ACC112 (cell line): ENCODE measurements at regions not wholly inside any gene's neighbourhood (a gene's known extent, or its start where the extent isn't known, plus 50 kb on each side); places are given as distances from the start of the nearest gene placed in this dataset.
A peak's percentile ranks its signal among the peaks of the same experiment; 100 is the strongest.
"Not testable (repeated sequence)": the region's sequence is repeated elsewhere in the genome, so short reads cannot be mapped to it uniquely, and the experiment has no call there.

Experiments
- H2AFZ ChIP-seq: fragments of 200-600 bp; sonication (generic); one replicate; pipeline ENCODE4 v1.6.0; 2017; ENCODE audit warnings: antibody characterized with exemption, low read length; ENCODE audit not compliant: unreplicated experiment
- H3K27ac ChIP-seq: fragments of 200-600 bp; sonication (generic); 2 replicates; pipeline ENCODE4 v1.5.1; 2014; ENCODE audit warnings: low read depth, mild to moderate bottlenecking, antibody characterized with exemption, low read length, moderate library complexity
- H3K27me3 ChIP-seq: fragments of 200-600 bp; sonication (generic); 2 replicates; pipeline ENCODE4 v1.6.1; 2014; ENCODE audit warnings: mild to moderate bottlenecking, antibody characterized with exemption, low read length, moderate library complexity, mixed read lengths; ENCODE audit not compliant: insufficient read depth
- H3K36me3 ChIP-seq: fragments of 200-600 bp; sonication (generic); 2 replicates; pipeline ENCODE4 v1.6.1; 2016; ENCODE audit warnings: mild to moderate bottlenecking, antibody characterized with exemption, low read length, moderate library complexity, mixed read lengths; ENCODE audit not compliant: insufficient read depth
- H3K4me1 ChIP-seq: fragments of 200-600 bp; sonication (generic); one replicate; pipeline ENCODE4 v1.6.1; 2016; ENCODE audit warnings: low read length, mixed read lengths; ENCODE audit not compliant: insufficient read depth, unreplicated experiment, control insufficient read depth
- H3K4me3 ChIP-seq: fragments of 200-600 bp; sonication (generic); 2 replicates; pipeline ENCODE4 v1.5.1; 2014; ENCODE audit warnings: mild to moderate bottlenecking, low read depth, low read length
- H3K79me2 ChIP-seq: fragments of 200-600 bp; sonication (generic); one replicate; pipeline ENCODE4 v1.6.0; 2016; ENCODE audit warnings: low read length; ENCODE audit not compliant: control insufficient read depth, unreplicated experiment, insufficient read depth

- no peaks in the 10 kb centered on the region for H3K4me1 ChIP-seq
- H3K36me3 ChIP-seq, result no peaks in the 10 kb centered on the region
- no peaks in the 10 kb centered on the region for H3K27me3 ChIP-seq
- no peaks in the 10 kb centered on the region for H3K79me2 ChIP-seq
- H3K27ac ChIP-seq, result no peak overlapping the region
- no peak overlapping the region for H3K4me3 ChIP-seq
- H2AFZ ChIP-seq, result no peak overlapping the region
Measured at GRCh38 chr3:153789380-153789779, 331.8 kb upstream of the ARHGEF26 start.

DNA sequence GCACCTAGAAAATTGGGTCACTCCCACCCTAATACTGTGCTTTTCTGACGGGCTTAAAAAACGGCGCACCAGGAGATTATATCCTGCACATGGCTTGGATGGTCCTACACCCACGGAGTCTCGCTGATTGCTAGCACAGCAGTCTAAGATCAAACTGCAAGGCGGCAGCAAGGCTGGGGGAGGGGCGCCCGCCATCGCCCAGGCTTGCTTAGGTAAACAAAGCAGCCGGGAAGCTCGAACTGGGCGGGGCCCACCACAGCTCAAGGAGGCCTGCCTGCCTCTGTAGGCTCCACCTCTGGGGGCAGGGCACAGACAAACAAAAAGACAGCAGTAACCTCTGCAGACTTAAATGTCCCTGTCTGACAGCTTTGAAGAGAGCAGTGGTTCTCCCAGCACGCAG, 324.1 kb upstream of the ARHGEF26 start:
- H2AFZ ChIP-seq, H3K36me3 ChIP-seq, H3K27me3 ChIP-seq, H3K4me3 ChIP-seq, H3K27ac ChIP-seq, H3K4me1 ChIP-seq, H3K79me2 ChIP-seq: not testable (repeated sequence)

DNA sequence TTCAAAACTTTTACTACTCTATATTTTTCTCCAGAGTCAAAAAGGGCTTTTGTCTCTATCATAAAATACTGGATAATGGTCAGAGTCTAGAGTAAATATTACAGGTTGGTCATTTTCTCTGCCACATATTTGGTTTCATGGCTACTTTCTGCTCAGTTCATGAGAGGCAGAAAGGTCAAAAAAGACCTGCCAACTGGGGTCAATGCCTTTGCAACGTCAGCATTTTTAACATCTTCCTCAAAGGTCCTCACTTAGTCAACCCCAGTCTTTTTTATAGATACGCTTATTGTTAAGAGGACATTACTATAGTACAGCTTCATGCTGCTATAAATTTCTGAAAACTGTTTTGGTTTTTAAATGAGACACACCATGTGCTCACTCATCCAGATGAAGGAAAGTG, 312.1 kb upstream of the ARHGEF26 start:
- Histone ChIP-seq H3K4me1 (no peaks in the 10 kb centered on the region), H3K4me3 (no peak overlapping the region), H2AFZ (no peak overlapping the region)

DNA sequence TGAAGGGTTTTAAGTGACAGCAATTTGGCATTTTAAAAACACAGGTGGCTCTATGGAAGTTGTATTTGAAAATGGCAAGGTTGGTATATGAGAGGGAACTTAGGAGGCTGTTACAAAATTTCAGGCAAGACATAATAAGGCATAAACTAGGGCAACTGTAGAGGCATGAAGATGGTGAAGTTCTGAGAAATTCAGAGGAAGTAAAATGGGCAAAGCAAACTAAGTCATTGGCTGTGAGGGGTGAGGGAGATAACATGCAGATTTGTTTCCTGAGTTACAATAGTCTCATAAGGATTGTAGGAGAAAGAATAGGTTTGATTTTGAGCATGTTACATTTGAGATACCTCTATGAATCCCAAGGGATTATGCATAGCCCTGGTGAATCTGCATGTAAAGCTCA, 302.9 kb upstream of the ARHGEF26 start:
- Histone ChIP-seq H2AFZ (no peak overlapping the region), H3K79me2 (no peaks in the 10 kb centered on the region), H3K27ac (no peak overlapping the region), H3K36me3 (no peaks in the 10 kb centered on the region), H3K4me3 (no peak overlapping the region), H3K4me1 (no peaks in the 10 kb centered on the region), H3K27me3 (no peaks in the 10 kb centered on the region; the same call in 1 of the 2 replicates)

More for the DNA sequence above, 312.1 kb upstream of the ARHGEF26 start:
- H3K27me3 ChIP-seq, result no peaks in the 10 kb centered on the region
- H3K79me2 ChIP-seq, result no peaks in the 10 kb centered on the region
- H3K27ac ChIP-seq, result no peak overlapping the region
- H3K36me3 ChIP-seq, result no peaks in the 10 kb centered on the region

- no peaks in the 10 kb centered on the region for H3K4me1 ChIP-seq
- H3K4me3 ChIP-seq, result no peak overlapping the region
- H3K36me3 ChIP-seq, result no peaks in the 10 kb centered on the region
- H3K79me2 ChIP-seq, result no peaks in the 10 kb centered on the region
- no peak overlapping the region for H2AFZ ChIP-seq
- no peak overlapping the region for H3K27ac ChIP-seq
- H3K27me3 ChIP-seq, result no peaks in the 10 kb centered on the region; the same call in 1 of the 2 replicates
Measured at GRCh38 chr3:153820035-153820434, 301.2 kb upstream of the ARHGEF26 start.

GRCh38 chr3:153828346-153828745, 292.8 kb upstream of the ARHGEF26 start:
- peaks cover 12% of the 10 kb centered on the region for H3K4me1 ChIP-seq
- H2AFZ ChIP-seq, result not testable (repeated sequence)

GRCh38 chr3:153829606-153830170, 291.5 kb upstream of the ARHGEF26 start:
- H3K36me3 ChIP-seq, result no peaks in the 10 kb centered on the region
- H2AFZ ChIP-seq, result peak overlapping the region; percentile 32

More at GRCh38 chr3:153828346-153828745, 292.8 kb upstream of the ARHGEF26 start:
- H3K27ac ChIP-seq, H3K36me3 ChIP-seq, H3K27me3 ChIP-seq, H3K79me2 ChIP-seq, H3K4me3 ChIP-seq: not testable (repeated sequence)

DNA sequence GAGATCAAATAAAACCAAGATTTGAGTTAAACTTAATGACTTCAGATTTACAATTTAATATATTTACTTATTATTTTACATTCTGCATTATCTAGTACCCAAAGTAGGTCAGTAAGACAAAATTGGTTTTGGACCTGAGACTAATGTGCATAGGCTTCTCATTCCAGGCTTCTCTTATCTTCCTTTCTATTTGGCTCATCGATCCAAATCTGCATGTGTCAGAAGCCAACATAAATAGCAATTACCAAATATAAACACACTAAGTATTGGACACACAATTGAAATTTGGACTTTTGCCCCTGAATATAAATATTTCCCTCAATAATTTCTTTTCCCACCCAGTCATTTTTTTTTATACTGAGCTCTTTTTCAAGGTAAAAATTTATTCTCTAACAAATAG, 290.6 kb upstream of the ARHGEF26 start:
- peaks cover 12% of the 10 kb centered on the region for H3K4me1 ChIP-seq
- peak overlapping the region; percentile 76; the same call in 1 of the 2 replicates for H3K27ac ChIP-seq
- no peaks in the 10 kb centered on the region for H3K36me3 ChIP-seq
- no peaks in the 10 kb centered on the region for H3K79me2 ChIP-seq
- H3K4me3 ChIP-seq, result no peak overlapping the region
- no peaks in the 10 kb centered on the region for H3K27me3 ChIP-seq
- H2AFZ ChIP-seq, result no peak overlapping the region

More at GRCh38 chr3:153829606-153830170, 291.5 kb upstream of the ARHGEF26 start:
- H3K4me1 ChIP-seq, result peaks cover 12% of the 10 kb centered on the region
- H3K79me2 ChIP-seq, result no peaks in the 10 kb centered on the region
- no peaks in the 10 kb centered on the region for H3K27me3 ChIP-seq
- no peak overlapping the region for H3K4me3 ChIP-seq
- H3K27ac ChIP-seq, result peak overlapping the region; percentile 76

DNA sequence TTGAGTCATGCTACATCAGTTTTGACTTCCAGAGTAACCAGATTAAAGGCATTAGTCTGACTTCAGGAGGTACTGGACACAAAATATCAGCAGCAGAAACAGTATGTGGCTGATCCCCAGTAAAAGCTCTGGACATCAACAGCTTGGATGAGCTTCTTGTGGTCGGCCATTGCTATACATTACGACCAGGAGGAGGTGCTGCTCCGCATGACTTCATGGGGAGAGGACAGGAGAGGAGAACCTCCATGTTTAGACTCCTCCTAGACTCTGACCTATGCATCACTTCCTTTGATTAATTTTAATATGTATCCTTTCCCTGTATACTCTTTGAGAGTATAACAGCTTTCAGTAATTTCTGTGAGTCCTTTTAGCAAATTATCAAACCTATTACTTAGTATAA, 285.6 kb upstream of the ARHGEF26 start:
- Histone ChIP-seq H3K4me1 (no peaks in the 10 kb centered on the region), H3K4me3 (no peak overlapping the region), H3K36me3 (no peaks in the 10 kb centered on the region), H3K27ac (no peak overlapping the region), H3K27me3 (no peaks in the 10 kb centered on the region), H3K79me2 (no peaks in the 10 kb centered on the region), H2AFZ (no peak overlapping the region)

GRCh38 chr3:153840487-153840886, 280.7 kb upstream of the ARHGEF26 start:
- no peaks in the 10 kb centered on the region for H3K36me3 ChIP-seq

DNA sequence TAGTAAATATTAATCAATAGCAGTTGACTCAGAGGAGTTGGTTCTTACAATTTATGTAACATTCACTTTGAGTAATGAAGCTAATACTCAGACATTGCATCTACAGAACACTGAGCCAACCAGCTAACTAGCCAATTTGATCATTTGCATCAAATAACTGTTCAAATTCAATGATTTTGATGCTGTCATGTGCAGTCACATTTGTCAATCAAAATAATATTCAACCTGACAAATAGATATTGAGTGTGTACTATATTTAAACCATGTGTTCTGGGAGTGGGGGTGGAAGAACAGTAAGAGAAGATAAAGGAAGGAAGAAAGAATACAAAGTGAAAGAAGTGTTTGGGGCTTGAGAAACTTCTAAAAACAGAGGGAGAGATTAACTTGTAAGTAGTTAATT, 277.2 kb upstream of the ARHGEF26 start:
- H2AFZ ChIP-seq, result no peak overlapping the region
- no peaks in the 10 kb centered on the region for H3K36me3 ChIP-seq
- no peak overlapping the region for H3K4me3 ChIP-seq
- no peak overlapping the region for H3K27ac ChIP-seq
- no peaks in the 10 kb centered on the region for H3K4me1 ChIP-seq
- H3K79me2 ChIP-seq, result no peaks in the 10 kb centered on the region
- H3K27me3 ChIP-seq, result no peaks in the 10 kb centered on the region

More at GRCh38 chr3:153840487-153840886, 280.7 kb upstream of the ARHGEF26 start:
- Histone ChIP-seq H3K4me3 (no peak overlapping the region), H3K27me3 (no peaks in the 10 kb centered on the region), H2AFZ (no peak overlapping the region), H3K79me2 (no peaks in the 10 kb centered on the region), H3K27ac (no peak overlapping the region), H3K4me1 (no peaks in the 10 kb centered on the region)
